CD14-positive monocyte (primary cell): ENCODE measurements at regions not wholly inside any gene's neighbourhood (a gene's known extent, or its start where the extent isn't known, plus 50 kb on each side); places are given as distances from the start of the nearest gene placed in this dataset.

Source experiments
- DNase-seq, 3 donors: peaks; one replicate each; pipeline ENCODE4 v3.0.0-alpha.2; 2011 to 2022
- H2AFZ ChIP-seq: 2 replicates; pipeline ENCODE4 v1.6.0; 2012; ENCODE audit warnings: mild to moderate bottlenecking, low read depth, low read length, inconsistent platforms; ENCODE audit not compliant: insufficient read depth, poor library complexity, severe bottlenecking
- H3K27ac ChIP-seq, 2 donors: 1 replicate in 1 of 2; 2 replicates in 1 of 2; pipeline ENCODE4 v1.5.1; 2012 to 2013; ENCODE audit warnings: low read length in 2 of 2, control low read depth in 1 of 2, inconsistent platforms in 1 of 2, low read depth in 1 of 2, mild to moderate bottlenecking in 1 of 2
- H3K27me3 ChIP-seq, 2 donors: one replicate each; pipeline versions ENCODE4 v1.6.0 to v1.6.1; 2011 to 2013; ENCODE audit warnings: low read length in 2 of 2; ENCODE audit not compliant: control insufficient read depth in 2 of 2, insufficient read depth in 2 of 2
- H3K36me3 ChIP-seq, 2 donors: replicated peaks in 1 of 2; 1 replicate in 1 of 2; 2 replicates in 1 of 2; pipeline versions ENCODE4 v1.5.1 to v1.6.1; 2012 to 2013; ENCODE audit warnings: low read length in 2 of 2, control low read depth in 1 of 2, inconsistent platforms in 1 of 2, mild to moderate bottlenecking in 1 of 2; ENCODE audit not compliant: insufficient read depth in 2 of 2, control insufficient read depth in 1 of 2
- H3K4me1 ChIP-seq, 2 donors: 1 replicate in 1 of 2; 2 replicates in 1 of 2; pipeline versions ENCODE4 v1.5.1 to v1.6.1; 2012 to 2013; ENCODE audit warnings: low read length in 2 of 2, control low read depth in 1 of 2, inconsistent platforms in 1 of 2, mild to moderate bottlenecking in 1 of 2, moderate library complexity in 1 of 2; ENCODE audit not compliant: insufficient read depth in 2 of 2, control insufficient read depth in 1 of 2
- H3K4me2 ChIP-seq: replicated peaks from 2 replicates; pipeline ENCODE3; 2012; ENCODE audit warnings: low read length, moderate library complexity, mild to moderate bottlenecking; ENCODE audit not compliant: poor library complexity, severe bottlenecking; ENCODE audit errors: extremely low read depth
- H3K4me3 ChIP-seq, 3 experiments: fragments of 200-600 bp in 1 of 3; sonication (generic) in 1 of 3; replicated peaks in 1 of 3; 1 replicate in 2 of 3; 2 replicates in 1 of 3; pipeline ENCODE4 v1.5.1; 2011 to 2013; ENCODE audit warnings: low read length in 3 of 3, mild to moderate bottlenecking in 3 of 3, control low read depth in 2 of 3, low read depth in 2 of 3, inconsistent platforms in 1 of 3, moderate library complexity in 1 of 3
- H3K79me2 ChIP-seq: 2 replicates; pipeline ENCODE4 v1.6.0; 2012; ENCODE audit warnings: mild to moderate bottlenecking, control low read depth, inconsistent platforms, low read length, moderate library complexity; ENCODE audit not compliant: insufficient read depth
- H3K9ac ChIP-seq: 2 replicates; pipeline ENCODE4 v1.6.0; 2017; ENCODE audit warnings: low read length, mild to moderate bottlenecking; ENCODE audit not compliant: insufficient read depth, poor library complexity, severe bottlenecking
- H3K9me3 ChIP-seq, 2 donors: replicated peaks in 1 of 2; 1 replicate in 1 of 2; 2 replicates in 1 of 2; pipeline versions ENCODE4 v1.5.1 to v1.6.1; 2012 to 2013; ENCODE audit warnings: low read length in 2 of 2, control low read depth in 1 of 2; ENCODE audit not compliant: control insufficient read depth in 1 of 2, insufficient read depth in 1 of 2
- H4K20me1 ChIP-seq: 2 replicates; pipeline ENCODE4 v1.6.0; 2012; ENCODE audit warnings: mild to moderate bottlenecking, low read length, control low read depth, moderate library complexity; ENCODE audit not compliant: insufficient read depth
- H3K27ac Mint-ChIP-seq, 7 donors: one replicate each; pipeline ENCODE4 v1.8.0; 2020; ENCODE audit warnings: mild to moderate bottlenecking in 7 of 7, mixed read lengths in 7 of 7, moderate library complexity in 6 of 7, inconsistent platforms in 2 of 7
- H3K27me3 Mint-ChIP-seq, 3 donors: one replicate each; pipeline ENCODE4 v1.8.0; 2021 to 2022; ENCODE audit warnings: low read depth in 3 of 3, mild to moderate bottlenecking in 3 of 3, mixed read lengths in 3 of 3, moderate library complexity in 3 of 3, inconsistent platforms in 1 of 3
- H3K36me3 Mint-ChIP-seq, 2 donors: one replicate each; pipeline ENCODE4 v1.8.0; 2020; ENCODE audit warnings: mixed read lengths in 2 of 2, inconsistent platforms in 1 of 2, mild to moderate bottlenecking in 1 of 2
- H3K4me1 Mint-ChIP-seq: one replicate; pipeline ENCODE4 v1.8.0; 2020; ENCODE audit warnings: mild to moderate bottlenecking, mixed read lengths
- H3K4me3 Mint-ChIP-seq, 2 donors: one replicate each; pipeline ENCODE4 v1.8.0; 2020; ENCODE audit warnings: mild to moderate bottlenecking in 2 of 2, mixed read lengths in 2 of 2, moderate library complexity in 1 of 2
- H3K9me3 Mint-ChIP-seq, 7 donors: one replicate each; pipeline ENCODE4 v1.8.0; 2020 to 2022; ENCODE audit warnings: mixed read lengths in 7 of 7, mild to moderate bottlenecking in 6 of 7, moderate library complexity in 6 of 7, inconsistent platforms in 2 of 7
- CTCF ChIP-seq: fragments of 200-600 bp; IDR thresholded peaks from one replicate; pipeline ENCODE4 v1.8.0; 2022; ENCODE audit warnings: antibody characterized with exemption, mild to moderate bottlenecking
- WGBS: methylation state at CpG from one replicate; pipeline ENCODE4 v1.1.5; 2013; ENCODE audit warnings: missing lambda C conversion rate; ENCODE audit not compliant: insufficient coverage; 5-methylcytosine and 5-hydroxymethylcytosine counted together
- intact Hi-C, 2 donors: fragments of 100-400 bp; cut with micrococcal nuclease; formaldehyde crosslinking; loops; one replicate each; pipeline versions ENCODE4 v1.15.0 to v1.15.1; 2023

- intact Hi-C loops = no loop called here
- Histone ChIP-seq H3K27ac (no peak overlapping the region), H3K27me3 (no peaks in the 10 kb centered on the region), H3K4me3 (no peak overlapping the region), H2AFZ (no peak overlapping the region), H3K9ac (no peak overlapping the region), H3K36me3 (no peaks in the 10 kb centered on the region), H3K4me2 (no peak overlapping the region), H4K20me1 (no peaks in the 10 kb centered on the region), H3K9me3 (no peaks in the 10 kb centered on the region), H3K79me2 (no peaks in the 10 kb centered on the region), H3K4me1 (no peaks in the 10 kb centered on the region)
- Mint-ChIP-seq H3K36me3 (no peaks in the 10 kb centered on the region), H3K27ac (no peak overlapping the region), H3K4me1 (no peaks in the 10 kb centered on the region), H3K27me3 (peaks cover 0 to 1% (median 0%) of the 10 kb centered on the region in 3 donors), H3K4me3 (no peak overlapping the region), H3K9me3 (no peaks in the 10 kb centered on the region)
- DNase-seq = no peak
- TF ChIP-seq CTCF = no peak
These were observed 868.8 kb downstream of the CDH11 start for GRCh38 chr16:64253096-64253495.

GRCh38 chr16:64251742-64252141 is 870.1 kb downstream of the CDH11 start:
- Histone ChIP-seq H4K20me1 (no peaks in the 10 kb centered on the region), H3K27me3 (no peaks in the 10 kb centered on the region), H3K9ac (no peak overlapping the region), H3K4me1 (no peaks in the 10 kb centered on the region), H2AFZ (no peak overlapping the region), H3K4me2 (no peak overlapping the region), H3K9me3 (no peaks in the 10 kb centered on the region), H3K36me3 (no peaks in the 10 kb centered on the region), H3K27ac (no peak overlapping the region), H3K4me3 (no peak overlapping the region), H3K79me2 (no peaks in the 10 kb centered on the region)
- no peaks in the 10 kb centered on the region for H3K36me3 Mint-ChIP-seq
- H3K27ac Mint-ChIP-seq = no peak overlapping the region
- no peaks in the 10 kb centered on the region for H3K4me1 Mint-ChIP-seq
- no peaks in the 10 kb centered on the region for H3K9me3 Mint-ChIP-seq
- WGBS = no CpG with 5 or more reads among the region's 2 CpGs
- intact Hi-C loops = no loop called here
- no peak for TF ChIP-seq CTCF
- DNase-seq = no peak
- H3K27me3 Mint-ChIP-seq = peaks cover 0 to 1% (median 0%) of the 10 kb centered on the region in 3 donors
- no peak overlapping the region for H3K4me3 Mint-ChIP-seq
